ENCODE measurements at regions not wholly inside any gene's neighbourhood (a gene's known extent, or its start where the extent isn't known, plus 50 kb on each side); places are given as distances from the start of the nearest gene placed in this dataset.

DNA sequence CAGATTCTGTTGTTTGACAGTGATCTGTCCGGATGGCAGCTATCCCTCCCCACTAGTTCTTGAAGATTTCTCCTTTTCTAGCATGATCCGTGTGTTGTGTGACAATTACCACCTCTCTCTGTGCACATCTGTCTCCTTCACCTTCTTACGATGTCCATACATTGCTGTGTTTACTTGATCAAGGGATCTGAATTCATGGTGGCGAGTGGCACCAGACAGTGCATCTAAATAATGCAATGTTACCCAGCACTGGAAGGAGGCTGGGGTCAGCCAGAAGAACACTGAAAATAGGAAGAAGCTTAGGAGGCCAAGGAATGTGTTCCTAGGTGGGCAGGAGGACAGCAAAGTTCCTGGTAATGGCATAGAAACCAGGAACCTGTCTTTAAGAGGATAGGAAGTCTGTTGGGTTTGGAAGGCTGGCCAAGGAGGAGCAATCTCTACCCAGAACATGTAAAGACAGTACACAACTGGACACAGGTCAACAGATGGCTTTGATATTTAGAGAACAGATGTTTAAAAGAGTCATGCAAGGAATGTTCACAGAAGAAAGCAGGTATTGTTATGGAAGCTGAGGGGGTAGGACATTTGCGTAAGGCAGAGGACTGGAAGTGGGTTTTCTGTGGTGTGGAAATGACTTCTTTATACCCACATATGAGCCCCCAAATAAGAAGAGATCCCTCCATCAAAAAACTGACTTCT, 126.4 kb downstream of the HRH4 start:
- DNase-seq (ENCODE audit: low spot score in 2 of 2) (no peak), ATAC-seq (ENCODE audit: low read depth) (no peak)
- Mint-ChIP-seq H3K27me3 (peaks cover 5% of the 10 kb centered on the region), H3K36me3 (no peaks in the 10 kb centered on the region), H3K4me3 (no peak overlapping the region), H3K9me3 (no peaks in the 10 kb centered on the region), H3K4me1 (no peaks in the 10 kb centered on the region), H3K27ac (no peak overlapping the region)

DNA sequence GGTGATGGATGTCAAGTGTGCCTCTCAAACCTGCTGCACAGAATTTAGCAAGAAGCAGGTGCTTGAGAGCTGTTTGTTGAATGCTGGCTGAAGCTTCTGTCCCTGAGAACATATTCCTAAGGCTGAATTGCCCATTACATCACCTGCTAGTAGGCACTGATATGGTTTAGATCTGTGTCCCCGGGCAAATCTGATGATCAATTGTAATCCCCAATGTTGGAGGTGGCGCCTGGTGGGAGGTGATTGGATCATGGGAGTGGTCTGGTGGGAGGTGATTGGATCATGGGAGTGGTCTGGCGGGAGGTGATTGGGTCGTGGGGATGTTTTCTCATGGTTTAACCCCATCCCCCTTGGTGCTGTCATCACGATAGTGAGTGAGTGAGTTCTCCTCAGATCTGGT, 128.0 kb downstream of the HRH4 start:
- DNase-seq (ENCODE audit: low spot score in 2 of 2) (no peak), ATAC-seq (ENCODE audit: low read depth) (no peak)
- Mint-ChIP-seq H3K36me3 (no peaks in the 10 kb centered on the region), H3K4me3 (no peak overlapping the region), H3K27me3 (peaks cover 5% of the 10 kb centered on the region), H3K4me1 (no peaks in the 10 kb centered on the region), H3K9me3 (no peaks in the 10 kb centered on the region), H3K27ac (no peak overlapping the region)

DNA sequence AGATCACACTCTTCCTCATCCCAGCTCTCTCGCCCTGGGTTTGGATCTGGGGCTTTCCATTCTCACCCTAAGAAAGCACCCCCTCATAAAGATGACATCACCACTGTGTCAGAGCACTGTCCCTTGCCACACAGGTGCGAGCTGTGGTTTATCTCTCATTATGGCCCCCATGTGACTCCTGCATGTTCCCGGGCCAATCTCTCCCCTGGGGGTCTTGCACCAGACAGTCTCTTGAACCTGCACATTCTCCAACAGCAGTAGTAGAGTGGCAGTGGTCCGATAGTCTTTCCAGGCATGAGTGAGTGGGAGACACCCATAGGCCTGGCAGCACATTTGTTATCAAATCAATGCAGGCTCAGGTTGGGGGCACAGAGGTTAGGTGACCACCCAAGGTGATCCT, 130.5 kb downstream of the HRH4 start:
- peaks cover 7% of the 10 kb centered on the region for H3K27me3 Mint-ChIP-seq
- no peaks in the 10 kb centered on the region for H3K9me3 Mint-ChIP-seq
- no peak overlapping the region for H3K4me3 Mint-ChIP-seq
- DNase-seq (ENCODE audit: low spot score in 2 of 2) = no peak
- no peaks in the 10 kb centered on the region for H3K4me1 Mint-ChIP-seq
- no peaks in the 10 kb centered on the region for H3K36me3 Mint-ChIP-seq
- ATAC-seq (ENCODE audit: low read depth) = no peak
- no peak overlapping the region for H3K27ac Mint-ChIP-seq

DNA sequence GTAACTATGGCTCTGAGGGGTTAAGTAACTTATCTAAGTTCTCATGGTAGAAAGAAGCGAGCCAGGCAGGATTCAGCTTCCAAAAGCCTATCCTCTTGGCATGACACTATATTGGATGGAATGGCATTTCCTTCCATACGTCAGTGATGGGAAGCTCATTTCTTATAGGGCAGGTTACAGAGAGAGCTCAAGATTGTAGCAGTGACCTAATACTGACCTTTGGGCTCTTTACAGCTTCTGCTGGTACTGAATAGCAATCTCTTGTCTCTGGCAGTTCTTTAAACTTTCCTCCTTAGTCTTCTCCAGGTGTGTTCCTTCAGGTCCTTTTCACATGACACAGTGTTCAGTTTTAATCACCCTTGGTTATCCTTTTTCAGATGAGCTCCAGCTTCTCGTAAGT, 133.0 kb downstream of the HRH4 start:
- Mint-ChIP-seq H3K27ac (no peak overlapping the region), H3K4me3 (no peak overlapping the region), H3K9me3 (no peaks in the 10 kb centered on the region), H3K4me1 (no peaks in the 10 kb centered on the region), H3K36me3 (no peaks in the 10 kb centered on the region), H3K27me3 (peaks cover 5% of the 10 kb centered on the region)
- ATAC-seq (ENCODE audit: low read depth) (no peak), DNase-seq (ENCODE audit: low spot score in 2 of 2) (no peak)

DNA sequence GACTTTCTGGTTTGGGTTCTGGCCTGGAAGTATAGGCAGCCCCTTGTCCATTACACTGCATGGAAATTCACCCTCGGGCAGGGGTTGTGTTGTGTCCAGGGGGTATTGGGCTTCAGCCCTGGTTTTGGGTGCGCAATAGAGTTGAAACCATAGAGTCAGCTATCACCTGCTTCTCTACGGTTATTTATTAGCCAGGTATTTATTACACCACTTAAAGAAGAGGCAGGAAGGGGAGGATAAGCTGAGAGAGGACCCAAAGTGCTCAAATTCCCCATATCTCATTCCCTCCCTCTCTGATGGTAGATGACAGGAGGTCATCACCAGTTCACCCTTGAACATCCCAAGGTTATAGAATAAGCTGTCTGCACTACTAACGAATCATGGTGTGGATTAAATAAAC, 133.4 kb downstream of the HRH4 start:
- ATAC-seq (ENCODE audit: low read depth) (no peak), DNase-seq (ENCODE audit: low spot score in 2 of 2) (no peak)
- Mint-ChIP-seq H3K36me3 (no peaks in the 10 kb centered on the region), H3K9me3 (no peaks in the 10 kb centered on the region), H3K4me3 (no peak overlapping the region), H3K4me1 (no peaks in the 10 kb centered on the region), H3K27ac (no peak overlapping the region), H3K27me3 (peaks cover 5% of the 10 kb centered on the region)

DNA sequence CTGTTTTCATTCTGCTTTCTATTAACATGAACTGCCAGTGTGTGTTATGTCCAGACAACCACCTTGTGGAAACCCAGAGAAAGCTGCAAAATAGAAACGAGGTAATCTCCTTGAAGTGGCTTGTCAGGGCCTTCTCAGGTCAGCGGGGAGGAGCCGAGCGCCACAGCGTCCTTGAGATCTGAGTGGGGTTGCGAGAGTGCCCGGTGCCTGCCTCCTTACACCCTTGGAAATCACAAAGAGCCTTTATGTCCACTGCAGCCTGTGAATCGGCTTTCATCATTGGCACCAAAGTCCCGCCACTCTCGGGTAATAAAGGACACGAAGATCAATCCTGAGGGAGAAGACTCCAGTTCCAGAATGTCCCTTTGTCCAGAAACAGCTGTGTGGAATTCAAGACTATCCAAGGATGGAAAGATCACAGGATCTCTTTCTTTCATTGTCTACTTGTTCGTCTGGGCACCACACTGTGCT, 135.2 kb downstream of the HRH4 start:
- Mint-ChIP-seq H3K4me1 (no peaks in the 10 kb centered on the region), H3K27me3 (peaks cover 8% of the 10 kb centered on the region), H3K36me3 (no peaks in the 10 kb centered on the region), H3K4me3 (no peak overlapping the region), H3K27ac (no peak overlapping the region), H3K9me3 (no peaks in the 10 kb centered on the region)
- DNase-seq (ENCODE audit: low spot score in 2 of 2) (no peak), ATAC-seq (ENCODE audit: low read depth) (no peak)

DNA sequence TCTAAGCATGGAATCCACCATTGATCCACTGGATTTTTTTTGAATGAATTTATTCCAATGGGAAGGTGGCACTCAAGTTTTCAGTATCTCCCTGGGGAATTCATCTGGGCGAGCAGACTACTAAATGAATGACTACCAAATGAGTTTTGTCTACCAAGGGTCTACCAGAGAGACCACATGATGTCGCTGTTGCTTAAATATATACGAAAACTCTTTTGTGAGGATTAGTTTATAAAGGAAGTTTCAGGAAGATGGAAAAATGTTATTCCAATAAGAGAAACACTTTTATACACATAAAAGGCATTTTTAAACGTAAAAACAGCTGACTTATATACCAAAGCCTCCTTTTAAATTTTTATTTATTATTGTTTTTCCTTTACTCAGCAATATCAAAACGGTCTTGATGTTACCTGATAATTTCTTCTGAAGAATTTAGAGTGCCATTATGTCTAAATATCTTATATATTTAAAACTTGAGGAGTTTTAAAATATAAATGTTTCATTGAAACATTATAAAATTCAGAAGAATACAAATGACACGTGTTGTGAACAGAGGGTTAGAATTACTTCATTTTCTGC, 139.7 kb downstream of the HRH4 start:
- Mint-ChIP-seq H3K9me3 (no peaks in the 10 kb centered on the region), H3K27me3 (peaks cover 5% of the 10 kb centered on the region), H3K27ac (no peak overlapping the region), H3K4me3 (no peak overlapping the region), H3K36me3 (no peaks in the 10 kb centered on the region), H3K4me1 (no peaks in the 10 kb centered on the region)
- ATAC-seq (ENCODE audit: low read depth) (no peak), DNase-seq (ENCODE audit: low spot score in 2 of 2) (no peak)

DNA sequence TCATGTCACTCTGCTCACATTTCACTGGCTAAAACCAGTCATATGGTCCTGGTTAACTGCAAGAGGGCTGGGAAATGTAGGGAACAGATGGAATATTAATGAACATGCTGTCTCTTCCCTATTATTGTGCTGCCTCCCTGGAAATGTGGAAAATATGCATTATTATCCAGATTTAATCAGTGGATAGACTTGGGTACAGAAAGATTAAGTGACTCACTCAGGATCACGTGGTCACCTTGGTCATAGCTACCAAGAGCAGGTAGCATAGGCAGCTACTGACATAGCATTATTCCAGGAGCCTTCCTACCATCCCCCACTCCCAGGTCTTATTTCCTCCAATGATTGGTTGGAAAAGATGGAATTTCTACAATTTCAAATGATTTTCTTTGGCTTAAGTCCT, 141.1 kb downstream of the HRH4 start:
- Mint-ChIP-seq H3K36me3 (no peaks in the 10 kb centered on the region), H3K4me3 (no peak overlapping the region), H3K27ac (no peak overlapping the region), H3K27me3 (peaks cover 4% of the 10 kb centered on the region), H3K4me1 (no peaks in the 10 kb centered on the region), H3K9me3 (no peaks in the 10 kb centered on the region)
- ATAC-seq (ENCODE audit: low read depth) (no peak), DNase-seq (ENCODE audit: low spot score in 2 of 2) (no peak)

DNA sequence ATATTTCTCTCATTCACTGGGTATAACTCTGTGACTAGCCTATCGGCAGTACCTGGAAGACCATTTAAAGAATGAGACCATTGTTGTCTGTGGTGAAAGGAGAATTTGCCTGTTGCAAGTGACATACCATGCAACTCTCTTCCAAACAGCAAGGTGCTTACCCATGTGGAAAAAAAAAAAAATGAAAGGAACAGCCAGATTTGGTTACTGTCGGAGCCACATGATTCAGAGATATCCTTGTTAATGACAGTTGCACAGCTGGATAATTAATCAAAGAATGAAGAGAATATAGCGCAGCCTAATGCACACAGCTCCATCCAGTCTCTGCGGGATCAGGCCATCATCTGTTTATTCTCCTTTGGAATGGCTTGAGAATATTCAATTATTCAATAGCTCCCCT, 141.8 kb downstream of the HRH4 start:
- Mint-ChIP-seq H3K4me3 (no peak overlapping the region), H3K36me3 (no peaks in the 10 kb centered on the region), H3K27me3 (peaks cover 4% of the 10 kb centered on the region), H3K4me1 (no peaks in the 10 kb centered on the region), H3K9me3 (no peaks in the 10 kb centered on the region), H3K27ac (no peak overlapping the region)
- ATAC-seq (ENCODE audit: low read depth) (no peak), DNase-seq (ENCODE audit: low spot score in 2 of 2) (no peak)

DNA sequence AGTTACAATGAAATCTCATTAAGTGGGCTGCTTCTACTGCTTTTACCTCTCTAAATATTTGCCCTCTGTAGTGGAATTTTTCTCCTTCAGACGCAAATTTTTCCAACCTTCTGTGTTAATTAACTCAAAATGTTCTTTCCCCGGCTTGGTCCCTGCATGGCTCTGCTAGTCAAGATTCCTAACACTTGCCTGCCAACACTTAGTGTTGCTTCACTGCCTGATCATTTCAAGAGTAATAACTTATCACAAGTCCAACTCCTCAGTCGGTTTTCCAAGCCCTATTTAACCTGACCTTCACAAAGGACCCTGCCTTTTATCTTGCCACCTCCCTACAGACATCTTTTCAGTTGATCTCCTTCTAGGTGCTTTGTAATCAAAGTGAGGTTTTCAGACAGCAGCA, 142.7 kb downstream of the HRH4 start:
- Mint-ChIP-seq H3K36me3 (no peaks in the 10 kb centered on the region), H3K27me3 (peaks cover 6% of the 10 kb centered on the region), H3K9me3 (no peaks in the 10 kb centered on the region), H3K27ac (no peak overlapping the region), H3K4me1 (no peaks in the 10 kb centered on the region), H3K4me3 (no peak overlapping the region)
- DNase-seq (ENCODE audit: low spot score in 2 of 2) = no peak
- no peak for ATAC-seq (ENCODE audit: low read depth)

DNA sequence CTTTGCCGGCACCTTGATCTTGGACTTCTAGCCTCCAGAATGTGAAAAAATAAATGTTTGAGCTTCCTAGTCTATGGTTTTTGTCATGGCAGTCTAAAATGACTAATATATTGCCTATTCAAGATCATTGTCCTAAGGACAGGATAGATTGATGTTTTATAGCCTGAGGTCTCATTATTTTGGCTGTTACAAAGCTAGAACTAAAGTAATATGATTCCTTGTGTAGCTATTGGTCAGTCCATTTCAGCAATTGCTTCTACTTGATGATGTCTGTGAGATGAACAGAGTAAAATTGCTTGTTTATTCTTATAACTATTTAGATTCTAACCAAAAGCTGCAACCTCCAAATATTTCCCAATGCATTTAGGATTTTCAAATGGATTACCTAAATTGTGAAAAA, 145.0 kb downstream of the HRH4 start:
- Mint-ChIP-seq H3K4me3 (no peak overlapping the region), H3K4me1 (no peaks in the 10 kb centered on the region), H3K9me3 (no peaks in the 10 kb centered on the region), H3K27ac (no peak overlapping the region), H3K27me3 (peaks cover 3% of the 10 kb centered on the region), H3K36me3 (no peaks in the 10 kb centered on the region)
- ATAC-seq (ENCODE audit: low read depth) (no peak), DNase-seq (ENCODE audit: low spot score in 2 of 2) (no peak)

DNA sequence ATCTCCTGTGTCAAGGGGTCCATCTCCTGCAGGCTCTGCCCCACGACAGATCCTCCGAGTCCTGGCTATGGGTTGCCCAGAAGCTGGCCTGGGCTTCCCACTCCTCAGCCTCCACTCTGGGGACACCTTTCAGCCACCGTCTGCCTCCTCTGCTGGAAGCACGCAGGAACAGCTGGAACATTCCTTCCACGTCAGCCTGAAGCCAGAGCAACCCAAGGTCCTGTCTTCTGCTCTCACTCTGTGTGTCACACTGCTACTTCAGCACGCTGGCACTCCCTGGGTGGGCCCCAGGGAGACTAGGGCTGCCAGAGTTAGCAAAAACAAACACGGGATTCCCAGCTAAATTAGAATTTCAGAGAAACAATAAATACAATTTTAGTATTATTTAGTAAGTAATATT, 148.8 kb downstream of the HRH4 start:
- H3K36me3 Mint-ChIP-seq = no peaks in the 10 kb centered on the region
- no peaks in the 10 kb centered on the region for H3K4me1 Mint-ChIP-seq
- H3K27ac Mint-ChIP-seq = no peak overlapping the region
- ATAC-seq (ENCODE audit: low read depth) (no peak), DNase-seq (ENCODE audit: low spot score in 2 of 2) (no peak)
- no peaks in the 10 kb centered on the region for H3K9me3 Mint-ChIP-seq
- H3K27me3 Mint-ChIP-seq = peaks cover 3% of the 10 kb centered on the region
- H3K4me3 Mint-ChIP-seq = no peak overlapping the region

DNA sequence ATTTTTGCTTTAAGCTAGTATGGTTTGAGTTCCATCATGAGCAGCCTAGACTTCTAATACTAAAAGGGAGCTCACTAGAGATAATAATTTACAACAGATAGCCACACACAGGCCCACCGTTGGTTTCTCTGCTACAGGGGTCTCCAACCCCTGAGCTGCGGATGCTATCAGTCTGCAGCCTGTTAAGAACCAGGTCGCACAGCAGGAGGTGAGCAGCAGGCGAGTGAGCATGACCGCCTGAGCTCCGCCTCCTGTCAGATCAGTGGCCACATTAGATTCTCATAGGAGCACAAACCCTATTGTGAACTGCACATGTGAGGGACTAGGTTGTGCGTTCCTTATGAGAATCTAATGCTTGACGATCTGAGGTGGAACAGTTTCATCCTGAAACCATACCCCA, 150.6 kb downstream of the HRH4 start:
- Mint-ChIP-seq H3K36me3 (no peaks in the 10 kb centered on the region), H3K27ac (no peak overlapping the region), H3K4me1 (no peaks in the 10 kb centered on the region), H3K27me3 (peaks cover 3% of the 10 kb centered on the region), H3K4me3 (no peak overlapping the region), H3K9me3 (no peaks in the 10 kb centered on the region)
- no peak for ATAC-seq (ENCODE audit: low read depth)
- no peak for DNase-seq (ENCODE audit: low spot score in 2 of 2)

DNA sequence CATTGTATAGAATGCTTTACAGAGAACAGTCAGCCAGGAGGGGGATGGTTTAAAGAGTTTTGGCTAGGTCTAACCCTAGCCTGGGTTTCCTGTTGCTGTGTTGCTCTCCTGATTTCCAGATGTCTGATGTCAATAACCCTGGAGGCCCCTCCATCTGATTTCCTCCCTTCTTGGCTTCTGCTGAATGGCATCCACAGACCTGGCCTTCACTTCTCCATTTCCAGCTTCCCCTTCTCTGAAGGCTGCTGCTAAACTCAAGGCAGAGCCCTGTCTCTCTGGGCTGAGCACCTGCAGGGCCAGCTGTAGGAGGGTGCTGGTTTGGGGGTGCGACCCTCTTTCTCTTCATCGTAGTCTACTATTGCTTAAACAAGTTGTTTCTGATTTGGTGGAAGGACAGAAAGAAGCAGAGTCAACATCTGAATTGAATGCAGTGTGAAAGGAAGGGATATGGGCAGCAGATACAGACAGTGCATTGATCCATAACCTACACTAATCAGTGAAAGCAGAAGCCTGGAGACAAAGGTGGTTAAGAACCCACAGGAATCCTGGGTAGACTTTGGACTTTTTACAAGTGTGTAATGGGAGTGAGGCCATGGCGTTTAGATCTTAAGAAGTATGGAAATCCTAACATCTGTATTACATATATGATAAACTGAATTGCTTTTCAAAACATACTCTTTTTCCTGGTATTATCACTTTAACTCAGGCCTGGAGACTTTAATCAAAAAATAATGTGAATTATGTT, 153.6 kb downstream of the HRH4 start:
- Mint-ChIP-seq H3K4me3 (no peak overlapping the region), H3K27ac (no peak overlapping the region), H3K27me3 (no peaks in the 10 kb centered on the region), H3K36me3 (no peaks in the 10 kb centered on the region), H3K4me1 (no peaks in the 10 kb centered on the region), H3K9me3 (no peaks in the 10 kb centered on the region)
- ATAC-seq (ENCODE audit: low read depth) = no peak
- no peak for DNase-seq (ENCODE audit: low spot score in 2 of 2)

DNA sequence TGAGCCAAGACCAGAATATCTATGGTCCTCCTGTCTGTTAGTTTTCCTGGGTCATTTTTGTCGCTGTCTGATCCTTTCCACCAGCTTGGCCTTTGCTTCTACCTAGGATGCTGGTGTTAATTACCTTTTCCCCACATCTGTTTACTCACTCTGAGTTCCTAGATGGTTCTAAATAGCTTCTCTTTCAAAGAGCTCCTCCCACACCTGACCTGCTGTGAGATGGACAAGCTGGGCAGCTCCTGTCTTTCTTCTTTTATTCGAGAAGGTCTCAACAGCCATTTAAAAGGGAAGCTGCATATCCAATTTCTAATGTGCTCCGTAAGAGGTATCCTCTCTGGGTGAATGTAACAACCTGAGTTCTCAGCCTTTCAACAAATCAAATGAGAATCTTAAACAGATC, 156.2 kb downstream of the HRH4 start:
- Mint-ChIP-seq H3K27me3 (no peaks in the 10 kb centered on the region), H3K4me3 (no peak overlapping the region)

More for the DNA sequence above, 156.2 kb downstream of the HRH4 start:
- ATAC-seq (ENCODE audit: low read depth) (no peak), DNase-seq (ENCODE audit: low spot score in 2 of 2) (no peak)
- Mint-ChIP-seq H3K9me3 (no peaks in the 10 kb centered on the region), H3K4me1 (no peaks in the 10 kb centered on the region), H3K36me3 (no peaks in the 10 kb centered on the region), H3K27ac (no peak overlapping the region)
